Hepatocyte (in vitro differentiated cells): ENCODE measurements at regions not wholly inside any gene's neighbourhood (a gene's known extent, or its start where the extent isn't known, plus 50 kb on each side); places are given as distances from the start of the nearest gene placed in this dataset.

Experiments used
- EZH2 ChIP-seq: fragments of 200-600 bp; sonication (generic); IDR thresholded peaks from 2 replicates; pipeline ENCODE4 v1.6.1; 2016; ENCODE audit warnings: antibody characterized with exemption, mild to moderate bottlenecking, borderline replicate concordance
- EZH2phosphoT487 ChIP-seq: fragments of 200-600 bp; sonication (generic); IDR thresholded peaks from one replicate; pipeline ENCODE4 v1.6.1; 2018; ENCODE audit warnings: antibody characterized with exemption, mild to moderate bottlenecking, low read depth, moderate library complexity; ENCODE audit not compliant: unreplicated experiment, severe bottlenecking
- TF ChIP-seq, protein P1 (sequence below): fragments of 200-600 bp; sonication (generic); IDR thresholded peaks from 2 replicates; pipeline ENCODE4 v1.5.1; 2016; ENCODE audit warnings: antibody characterized with exemption, mild to moderate bottlenecking; ENCODE audit not compliant: poor library complexity

DNA sequence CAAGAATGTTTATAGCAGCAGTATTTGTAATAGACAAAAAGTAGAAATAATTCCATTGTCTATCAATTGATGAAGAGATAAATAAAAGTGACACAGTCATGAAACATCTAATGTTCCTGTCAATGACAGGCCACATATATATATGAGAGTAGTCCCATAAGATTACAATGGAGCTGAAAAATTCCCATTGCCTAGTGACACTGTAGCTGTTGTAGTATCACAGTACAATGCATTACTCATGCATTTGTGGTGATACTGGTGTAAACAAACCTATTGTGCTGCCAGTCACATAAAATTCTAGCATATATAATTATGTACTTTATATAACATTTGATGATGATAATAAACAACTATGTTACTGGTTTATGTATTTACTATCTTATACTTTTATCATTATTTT is 141.9 kb upstream of the LYPLAL1 start:
- TF ChIP-seq, protein P1, sequence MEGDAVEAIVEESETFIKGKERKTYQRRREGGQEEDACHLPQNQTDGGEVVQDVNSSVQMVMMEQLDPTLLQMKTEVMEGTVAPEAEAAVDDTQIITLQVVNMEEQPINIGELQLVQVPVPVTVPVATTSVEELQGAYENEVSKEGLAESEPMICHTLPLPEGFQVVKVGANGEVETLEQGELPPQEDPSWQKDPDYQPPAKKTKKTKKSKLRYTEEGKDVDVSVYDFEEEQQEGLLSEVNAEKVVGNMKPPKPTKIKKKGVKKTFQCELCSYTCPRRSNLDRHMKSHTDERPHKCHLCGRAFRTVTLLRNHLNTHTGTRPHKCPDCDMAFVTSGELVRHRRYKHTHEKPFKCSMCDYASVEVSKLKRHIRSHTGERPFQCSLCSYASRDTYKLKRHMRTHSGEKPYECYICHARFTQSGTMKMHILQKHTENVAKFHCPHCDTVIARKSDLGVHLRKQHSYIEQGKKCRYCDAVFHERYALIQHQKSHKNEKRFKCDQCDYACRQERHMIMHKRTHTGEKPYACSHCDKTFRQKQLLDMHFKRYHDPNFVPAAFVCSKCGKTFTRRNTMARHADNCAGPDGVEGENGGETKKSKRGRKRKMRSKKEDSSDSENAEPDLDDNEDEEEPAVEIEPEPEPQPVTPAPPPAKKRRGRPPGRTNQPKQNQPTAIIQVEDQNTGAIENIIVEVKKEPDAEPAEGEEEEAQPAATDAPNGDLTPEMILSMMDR = no peak
- TF ChIP-seq EZH2 = no peak
- TF ChIP-seq EZH2phosphoT487 = no peak
